ENCODE measurements at regions not wholly inside any gene's neighbourhood (a gene's known extent, or its start where the extent isn't known, plus 50 kb on each side); places are given as distances from the start of the nearest gene placed in this dataset.

DNA sequence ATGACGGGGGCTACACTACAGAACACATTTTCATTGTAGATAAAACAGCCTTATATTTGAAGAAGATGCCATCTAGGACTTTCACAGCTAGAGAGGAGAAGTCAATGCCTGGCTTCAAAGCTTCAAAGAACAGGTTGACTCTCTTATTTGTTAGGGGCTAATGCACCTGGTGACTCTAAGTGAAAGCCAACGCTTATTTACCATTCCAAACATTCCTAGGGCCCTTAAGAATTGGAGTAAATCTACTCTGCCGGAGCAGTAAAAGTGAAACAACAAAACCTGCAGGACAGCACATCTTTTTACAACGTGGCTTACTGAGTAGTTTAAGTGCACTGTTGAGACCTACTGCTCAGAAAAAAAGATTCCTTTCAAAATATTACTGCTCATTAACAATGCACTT, 487.2 kb upstream of the SOX5 start:
- Histone ChIP-seq H3K27ac (ENCODE audit: low read depth, low read length) (no peak overlapping the region), H3K4me1 (ENCODE audit: insufficient read depth, low read length) (no peaks in the 10 kb centered on the region), H3K4me3 (ENCODE audit: insufficient read depth, low read depth, low read length) (no peak overlapping the region), H3K27me3 (ENCODE audit: insufficient read depth, low read length) (no peaks in the 10 kb centered on the region), H3K79me2 (ENCODE audit: insufficient read depth, low read length) (no peaks in the 10 kb centered on the region), H3K4me2 (ENCODE audit: low read length) (no peak overlapping the region), H3K9ac (ENCODE audit: low read length) (no peak overlapping the region), H3K36me3 (ENCODE audit: insufficient read depth, low read length) (no peaks in the 10 kb centered on the region), H3K9me3 (ENCODE audit: insufficient read depth, low read depth, low read length) (no peaks in the 10 kb centered on the region), H4K20me1 (ENCODE audit: insufficient read depth, low read length) (no peaks in the 10 kb centered on the region), H2AFZ (ENCODE audit: low read depth, low read length) (no peak overlapping the region)
- DNase-seq (ENCODE audit: low read depth) (no peak), FAIRE-seq (no peak)
- Mint-ChIP-seq H3K9me3 (ENCODE audit: unreplicated experiment) (no peaks in the 10 kb centered on the region), H3K4me1 (ENCODE audit: low read depth, unreplicated experiment) (no peaks in the 10 kb centered on the region), H3K27ac (ENCODE audit: unreplicated experiment) (no peak overlapping the region), H3K27me3 (ENCODE audit: low read depth, unreplicated experiment) (no peaks in the 10 kb centered on the region), H3K4me3 (ENCODE audit: unreplicated experiment) (no peak overlapping the region), H3K36me3 (ENCODE audit: low read depth, unreplicated experiment) (no peaks in the 10 kb centered on the region)
- TF ChIP-seq EZH2 (IDR thresholded peaks at IDR 0.05; ENCODE audit: insufficient read depth, low read length), result no peak
- no peak for TF ChIP-seq CTCF (IDR thresholded peaks at IDR 0.05; ENCODE audit: insufficient read depth, low read depth, low read length)

DNA sequence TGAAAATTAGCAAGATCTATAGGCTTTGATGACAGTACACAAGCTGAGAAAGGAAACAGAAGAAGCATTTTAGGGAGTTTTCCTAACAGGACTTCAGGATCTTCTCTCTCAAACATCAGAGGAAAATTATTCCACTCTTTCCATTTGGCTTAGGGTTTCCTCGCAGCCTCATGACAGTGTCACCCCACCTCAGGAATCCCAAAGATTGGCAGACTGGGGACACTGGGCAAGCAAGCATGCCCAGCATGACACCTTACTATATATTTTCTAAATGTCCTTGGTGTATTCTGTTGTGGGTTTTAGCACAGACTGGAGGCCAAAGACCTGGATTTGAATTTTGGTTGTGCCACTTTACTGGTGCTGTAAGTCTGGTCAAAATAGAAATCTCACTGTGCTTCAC, 482.4 kb upstream of the SOX5 start:
- Histone ChIP-seq H3K36me3 (ENCODE audit: insufficient read depth, low read length) (no peaks in the 10 kb centered on the region), H4K20me1 (ENCODE audit: insufficient read depth, low read length) (no peaks in the 10 kb centered on the region), H3K4me3 (ENCODE audit: insufficient read depth, low read depth, low read length) (no peak overlapping the region), H3K4me2 (ENCODE audit: low read length) (no peak overlapping the region), H3K27me3 (ENCODE audit: insufficient read depth, low read length) (no peaks in the 10 kb centered on the region), H3K9ac (ENCODE audit: low read length) (no peak overlapping the region), H3K27ac (ENCODE audit: low read depth, low read length) (no peak overlapping the region), H3K4me1 (ENCODE audit: insufficient read depth, low read length) (no peaks in the 10 kb centered on the region), H3K79me2 (ENCODE audit: insufficient read depth, low read length) (no peaks in the 10 kb centered on the region), H2AFZ (ENCODE audit: low read depth, low read length) (no peak overlapping the region), H3K9me3 (ENCODE audit: insufficient read depth, low read depth, low read length) (no peaks in the 10 kb centered on the region)
- TF ChIP-seq EZH2 (IDR thresholded peaks at IDR 0.05; ENCODE audit: insufficient read depth, low read length) (no peak), CTCF (IDR thresholded peaks at IDR 0.05; ENCODE audit: insufficient read depth, low read depth, low read length) (no peak)
- no peak overlapping the region for H3K4me3 Mint-ChIP-seq (ENCODE audit: unreplicated experiment)
- no peak for FAIRE-seq
- DNase-seq (ENCODE audit: low read depth), result no peak
- no peak overlapping the region for H3K27ac Mint-ChIP-seq (ENCODE audit: unreplicated experiment)
- H3K4me1 Mint-ChIP-seq (ENCODE audit: low read depth, unreplicated experiment), result no peaks in the 10 kb centered on the region
- H3K27me3 Mint-ChIP-seq (ENCODE audit: low read depth, unreplicated experiment), result no peaks in the 10 kb centered on the region
- no peaks in the 10 kb centered on the region for H3K36me3 Mint-ChIP-seq (ENCODE audit: low read depth, unreplicated experiment)
- H3K9me3 Mint-ChIP-seq (ENCODE audit: unreplicated experiment), result no peaks in the 10 kb centered on the region

GRCh38 chr12:24427776-24428175, 478.3 kb upstream of the SOX5 start:
- peaks cover 9% of the 10 kb centered on the region for H3K4me1 Mint-ChIP-seq (ENCODE audit: low read depth, unreplicated experiment)
- H3K27me3 Mint-ChIP-seq (ENCODE audit: low read depth, unreplicated experiment), result no peaks in the 10 kb centered on the region
- H3K9me3 Mint-ChIP-seq (ENCODE audit: unreplicated experiment), result no peaks in the 10 kb centered on the region
- Histone ChIP-seq H3K9ac (ENCODE audit: low read length) (no peak overlapping the region), H3K4me3 (ENCODE audit: insufficient read depth, low read depth, low read length) (no peak overlapping the region), H3K4me2 (ENCODE audit: low read length) (no peak overlapping the region), H3K9me3 (ENCODE audit: insufficient read depth, low read depth, low read length) (no peaks in the 10 kb centered on the region), H3K27me3 (ENCODE audit: insufficient read depth, low read length) (no peaks in the 10 kb centered on the region), H4K20me1 (ENCODE audit: insufficient read depth, low read length) (no peaks in the 10 kb centered on the region), H3K27ac (ENCODE audit: low read depth, low read length) (no peak overlapping the region), H2AFZ (ENCODE audit: low read depth, low read length) (no peak overlapping the region), H3K36me3 (ENCODE audit: insufficient read depth, low read length) (no peaks in the 10 kb centered on the region), H3K4me1 (ENCODE audit: insufficient read depth, low read length) (no peaks in the 10 kb centered on the region), H3K79me2 (ENCODE audit: insufficient read depth, low read length) (no peaks in the 10 kb centered on the region)
- H3K4me3 Mint-ChIP-seq (ENCODE audit: unreplicated experiment), result no peak overlapping the region
- H3K27ac Mint-ChIP-seq (ENCODE audit: unreplicated experiment), result no peak overlapping the region
- TF ChIP-seq CTCF (IDR thresholded peaks at IDR 0.05; ENCODE audit: insufficient read depth, low read depth, low read length), result no peak
- no peak for TF ChIP-seq EZH2 (IDR thresholded peaks at IDR 0.05; ENCODE audit: insufficient read depth, low read length)
- DNase-seq (ENCODE audit: low read depth), result no peak
- no peak for FAIRE-seq
- no peaks in the 10 kb centered on the region for H3K36me3 Mint-ChIP-seq (ENCODE audit: low read depth, unreplicated experiment)
